IMR-90 (cell line): ENCODE measurements at regions not wholly inside any gene's neighbourhood (a gene's known extent, or its start where the extent isn't known, plus 50 kb on each side); places are given as distances from the start of the nearest gene placed in this dataset.

Source experiments
- ATAC-seq: fragments of 200-7000 bp; cut with Tn5 transposase; 2 replicates; pipeline ENCODE4 v1.9.1; 2020; ENCODE audit warnings: low read depth, mild to moderate bottlenecking, moderate library complexity
- BruUV-seq: library from RNA; stranded (reverse); fragments of 400-500 nt; replicated peaks from 2 replicates; lab custom pipeline; 2021; lab: Mats Ljungman, UMichigan
- CTCF ChIA-PET: fragments of 300-600 bp; formaldehyde crosslinking; extraction: SDS; loops from one replicate; lab custom pipeline; 2021; ENCODE audit warnings: antibody characterized with exemption; lab: Yijun Ruan, JAX
- POLR2A ChIA-PET: fragments of 300-600 bp; sonication (Branson Sonifier 250); formaldehyde crosslinking; loops from one replicate; lab custom pipeline; 2022; ENCODE audit warnings: antibody characterized with exemption; ENCODE audit not compliant: unreplicated experiment; lab: Charles Lee
- DNase-seq: peaks from one replicate; pipeline ENCODE4 v3.0.0; 2013
- H2AFZ ChIP-seq: replicated peaks from 2 replicates; pipeline ENCODE3; 2013; ENCODE audit warnings: low read length, mild to moderate bottlenecking; ENCODE audit not compliant: poor library complexity
- H2AK5ac ChIP-seq: 2 replicates; pipeline ENCODE4 v1.6.1; 2013; ENCODE audit warnings: low read depth, low read length, inconsistent platforms
- H2AK9ac ChIP-seq: replicated peaks from 2 replicates; pipeline ENCODE3; 2013; ENCODE audit warnings: mild to moderate bottlenecking, low read depth, low read length, moderate library complexity; ENCODE audit not compliant: poor library complexity
- H2BK120ac ChIP-seq: 2 replicates; pipeline ENCODE4 v1.6.1; 2013; ENCODE audit warnings: low read depth, low read length, inconsistent platforms
- H2BK15ac ChIP-seq: 3 replicates; pipeline ENCODE4 v1.6.1; 2013; ENCODE audit warnings: low read depth, low read length, inconsistent platforms
- H2BK20ac ChIP-seq: 2 replicates; pipeline ENCODE4 v1.6.1; 2013; ENCODE audit warnings: low read depth, mild to moderate bottlenecking, inconsistent platforms, low read length, moderate library complexity
- H2BK5ac ChIP-seq: 2 replicates; pipeline ENCODE4 v1.6.1; 2013; ENCODE audit warnings: mild to moderate bottlenecking, low read depth, low read length, inconsistent platforms; ENCODE audit not compliant: poor library complexity, severe bottlenecking
- H3K14ac ChIP-seq: replicated peaks from 2 replicates; pipeline ENCODE4 v1.6.1; 2013; ENCODE audit warnings: low read depth, low read length, inconsistent platforms
- H3K18ac ChIP-seq: 2 replicates; pipeline ENCODE4 v1.6.1; 2013; ENCODE audit warnings: low read depth, low read length, control low read depth
- H3K23ac ChIP-seq: 2 replicates; pipeline ENCODE4 v1.6.1; 2013; ENCODE audit warnings: low read depth, low read length, inconsistent platforms
- H3K27ac ChIP-seq: 2 replicates; pipeline ENCODE4 v1.5.1; 2013; ENCODE audit warnings: mild to moderate bottlenecking, control low read depth, low read length; ENCODE audit not compliant: insufficient read depth
- H3K27me3 ChIP-seq: 2 replicates; pipeline ENCODE4 v1.6.1; 2013; ENCODE audit warnings: low read length; ENCODE audit not compliant: control insufficient read depth, insufficient read depth
- H3K36me3 ChIP-seq: 2 replicates; pipeline ENCODE4 v1.6.1; 2013; ENCODE audit warnings: low read length, mixed read lengths; ENCODE audit not compliant: control insufficient read depth, insufficient read depth
- H3K4ac ChIP-seq: 2 replicates; pipeline ENCODE4 v1.6.1; 2013; ENCODE audit warnings: low read depth, low read length, inconsistent platforms
- H3K4me1 ChIP-seq: 2 replicates; pipeline ENCODE4 v1.6.1; 2013; ENCODE audit warnings: low read length, mixed read lengths; ENCODE audit not compliant: control insufficient read depth, insufficient read depth
- H3K4me2 ChIP-seq: 2 replicates; pipeline ENCODE4 v1.6.1; 2013; ENCODE audit warnings: low read depth, mild to moderate bottlenecking, control low read depth, low read length, moderate library complexity
- H3K4me3 ChIP-seq: 2 replicates; pipeline ENCODE4 v1.5.1; 2013; ENCODE audit warnings: low read depth, mild to moderate bottlenecking, control low read depth, low read length, moderate library complexity; ENCODE audit not compliant: insufficient read depth
- H3K56ac ChIP-seq: 2 replicates; pipeline ENCODE4 v1.6.1; 2013; ENCODE audit warnings: low read length, inconsistent platforms; ENCODE audit not compliant: insufficient read depth; ENCODE audit errors: extremely low read depth
- H3K79me1 ChIP-seq, 2 experiments: 2 replicates each; pipeline ENCODE4 v1.6.1; 2013; ENCODE audit warnings: low read length in 2 of 2, inconsistent platforms in 1 of 2, low read depth in 1 of 2
- H3K9ac ChIP-seq: 2 replicates; pipeline ENCODE4 v1.6.1; 2013; ENCODE audit warnings: low read depth, low read length, control low read depth
- H3K9me1 ChIP-seq: 2 replicates; pipeline ENCODE4 v1.6.1; 2013; ENCODE audit warnings: low read length, inconsistent platforms; ENCODE audit not compliant: insufficient read depth
- H3K9me3 ChIP-seq: 2 replicates; pipeline ENCODE4 v1.6.1; 2013; ENCODE audit warnings: low read length; ENCODE audit not compliant: control insufficient read depth, insufficient read depth
- H4K20me1 ChIP-seq: 2 replicates; pipeline ENCODE4 v1.6.1; 2013; ENCODE audit warnings: low read length, inconsistent platforms; ENCODE audit not compliant: insufficient read depth
- H4K5ac ChIP-seq: 2 replicates; pipeline ENCODE4 v1.6.1; 2013; ENCODE audit warnings: mild to moderate bottlenecking, low read depth, low read length, control low read depth
- H4K8ac ChIP-seq, 2 experiments: 2 replicates each; pipeline ENCODE4 v1.6.1; 2013; ENCODE audit warnings: low read depth in 2 of 2, low read length in 2 of 2, control low read depth in 1 of 2, inconsistent platforms in 1 of 2
- H4K91ac ChIP-seq: 2 replicates; pipeline ENCODE4 v1.6.1; 2013; ENCODE audit warnings: low read depth, low read length, inconsistent platforms; ENCODE audit not compliant: insufficient read depth
- CEBPB ChIP-seq: IDR thresholded peaks from 2 replicates; pipeline ENCODE4 v1.6.1; 2012; ENCODE audit warnings: low read depth, low read length, improper control_type of control experiment
- ELK1 ChIP-seq: fragments of 150-350 bp; IDR thresholded peaks from 2 replicates; pipeline ENCODE4 v1.6.1; 2016; ENCODE audit warnings: low read depth, mild to moderate bottlenecking, low read length, moderate library complexity, borderline replicate concordance
- FOS ChIP-seq: fragments of 150-350 bp; IDR thresholded peaks from 2 replicates; pipeline ENCODE4 v1.6.1; 2016; ENCODE audit warnings: low read depth, low read length
- MAZ ChIP-seq: IDR thresholded peaks from 2 replicates; pipeline ENCODE4 v1.6.1; 2012; ENCODE audit warnings: low read depth, mild to moderate bottlenecking, low read length, improper control_type of control experiment, moderate library complexity, borderline replicate concordance
- MXI1 ChIP-seq: IDR thresholded peaks from 2 replicates; pipeline ENCODE4 v1.6.1; 2012; ENCODE audit warnings: low read depth, mild to moderate bottlenecking, low read length, moderate library complexity, borderline replicate concordance
- NFE2L2 ChIP-seq: fragments of 150-350 bp; IDR thresholded peaks from 2 replicates; pipeline ENCODE4 v1.6.1; 2016; ENCODE audit warnings: low read depth, mild to moderate bottlenecking, low read length
- POLR2A ChIP-seq: IDR thresholded peaks from 2 replicates; pipeline ENCODE4 v1.6.1; 2012; ENCODE audit warnings: mild to moderate bottlenecking, low read depth, low read length
- RAD21 ChIP-seq: IDR thresholded peaks from 2 replicates; pipeline ENCODE4 v1.6.1; 2012; ENCODE audit warnings: low read length, improper control_type of control experiment
- RCOR1 ChIP-seq: IDR thresholded peaks from 2 replicates; pipeline ENCODE4 v1.6.1; 2012; ENCODE audit warnings: mild to moderate bottlenecking, low read length, improper control_type of control experiment; ENCODE audit not compliant: insufficient replicate concordance
- RFX5 ChIP-seq: IDR thresholded peaks from 2 replicates; pipeline ENCODE4 v1.8.0; 2012; ENCODE audit warnings: low read depth, mild to moderate bottlenecking, low read length, moderate library complexity
- SMC3 ChIP-seq: fragments of 150-350 bp; IDR thresholded peaks from 2 replicates; pipeline ENCODE4 v1.6.1; 2016; ENCODE audit warnings: low read depth, mild to moderate bottlenecking, antibody characterized with exemption, low read length, moderate library complexity
- WGBS, 2 experiments: methylation state at CpG; one replicate each; pipeline versions ENCODE4 v1.1.5 to v1.1.7; 2013; ENCODE audit warnings: missing lambda C conversion rate in 2 of 2; ENCODE audit not compliant: insufficient read length in 1 of 2; ENCODE audit errors: extremely low coverage in 2 of 2; 5-methylcytosine and 5-hydroxymethylcytosine counted together
- dilution Hi-C: fragments of 300-500 bp; cut with HindIII; formaldehyde crosslinking; loops from one replicate; pipeline ENCODE4 v1.14.3; 2018; ENCODE audit warnings: low sequenced_read_pairs; ENCODE audit not compliant: unreplicated experiment
- in situ Hi-C: fragments of 300-500 bp; cut with MboI; formaldehyde crosslinking; loops from 3 replicates; pipeline ENCODE4 v1.14.3; 2019; ENCODE audit warnings: low sequenced_read_pairs, inconsistent platforms, mixed read lengths
- intact Hi-C: fragments of 100-400 bp; cut with micrococcal nuclease; formaldehyde crosslinking; loops from 2 replicates; pipeline ENCODE4 v1.10.0; 2022

GRCh38 chr15:23881291-23881690, 194.2 kb upstream of the NDN start:
- no peak overlapping the region for H2AK5ac ChIP-seq
- no peak overlapping the region for H3K18ac ChIP-seq
- no peak overlapping the region for H3K9ac ChIP-seq
- H3K4me1 ChIP-seq: no peaks in the 10 kb centered on the region
- H4K20me1 ChIP-seq: no peaks in the 10 kb centered on the region
- no peak overlapping the region for H2BK15ac ChIP-seq
- H3K56ac ChIP-seq: no peak overlapping the region
- H3K14ac ChIP-seq: no peak overlapping the region
- no TSS peak for BruUV-seq
- no peak overlapping the region for H4K91ac ChIP-seq
- ATAC-seq (no peak), DNase-seq (no peak)
- ChIA-PET CTCF (no interaction called here), POLR2A (no interaction called here)
- H2BK20ac ChIP-seq: no peak overlapping the region
- in situ Hi-C loops (no loop called here), dilution Hi-C loops (no loop called here), intact Hi-C loops (no loop called here)
- H3K23ac ChIP-seq: no peak overlapping the region
- peaks cover 2% of the 10 kb centered on the region; the same call in 1 of the 2 replicates for H3K9me3 ChIP-seq
- H3K4me3 ChIP-seq: no peak overlapping the region
- H2AFZ ChIP-seq: no peak overlapping the region
- H4K5ac ChIP-seq: no peak overlapping the region
- no peaks in the 10 kb centered on the region for H3K27me3 ChIP-seq
- H3K79me1 ChIP-seq: no peaks in the 10 kb centered on the region
- H3K4ac ChIP-seq: no peak overlapping the region
- H4K8ac ChIP-seq: no peak overlapping the region
- H3K4me2 ChIP-seq: no peak overlapping the region
- H2AK9ac ChIP-seq: no peak overlapping the region
- WGBS, 2 experiments: 51% methylated on average over 5 of the region's 9 CpGs; no CpG with 5 or more reads in 1 of the 2 experiments
- TF ChIP-seq CEBPB: no peak
- no peak for TF ChIP-seq MXI1
- no peak for TF ChIP-seq NFE2L2
- no peak for TF ChIP-seq MAZ
- no peak for TF ChIP-seq RFX5
- TF ChIP-seq RAD21: no peak
- TF ChIP-seq ELK1: no peak
- no peak for TF ChIP-seq RCOR1
- no peak for TF ChIP-seq POLR2A
- no peak for TF ChIP-seq SMC3
- TF ChIP-seq FOS: no peak
- H2BK120ac ChIP-seq: no peak overlapping the region
- H3K9me1 ChIP-seq: no peaks in the 10 kb centered on the region
- H3K27ac ChIP-seq: no peak overlapping the region
- no peaks in the 10 kb centered on the region for H3K36me3 ChIP-seq
- no peak overlapping the region for H2BK5ac ChIP-seq
